Skin of body (tissue), 1 donor: ENCODE measurements at regions not wholly inside any gene's neighbourhood (a gene's known extent, or its start where the extent isn't known, plus 50 kb on each side); places are given as distances from the start of the nearest gene placed in this dataset.
A peak's percentile ranks its signal among the peaks of the same experiment; 100 is the strongest.
"Not testable (repeated sequence)": the region's sequence is repeated elsewhere in the genome, so short reads cannot be mapped to it uniquely, and the experiment has no call there.

Source experiments
- DNase-seq: peaks from one replicate; lab custom pipeline; 2025; lab: John Stamatoyannopoulos, UW

- DNase-seq, result no peak
Measured at GRCh38 chr11:29171360-29171950, 845.4 kb downstream of the KCNA4 start.

DNA sequence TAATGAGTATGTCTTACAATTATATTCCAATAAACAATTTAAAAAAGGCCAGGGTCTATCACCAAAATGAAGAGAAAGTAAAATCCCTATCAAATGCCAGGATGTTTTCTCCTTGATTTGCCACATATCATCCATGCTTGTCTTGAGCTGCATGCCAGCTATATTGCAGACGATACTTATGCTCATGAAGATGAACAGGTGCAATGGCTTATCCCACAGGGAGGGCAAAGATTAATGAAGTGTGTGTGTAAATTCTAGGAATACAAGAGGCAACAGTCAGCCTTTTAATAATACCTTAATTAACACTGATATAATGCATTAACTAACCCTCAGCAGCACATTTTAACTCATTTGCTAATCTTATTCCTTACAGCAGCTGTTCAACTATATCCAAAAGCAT, 850.5 kb downstream of the KCNA4 start:
- no peak for DNase-seq

GRCh38 chr11:29163231-29163630, 853.6 kb downstream of the KCNA4 start:
- DNase-seq, result no peak

DNA sequence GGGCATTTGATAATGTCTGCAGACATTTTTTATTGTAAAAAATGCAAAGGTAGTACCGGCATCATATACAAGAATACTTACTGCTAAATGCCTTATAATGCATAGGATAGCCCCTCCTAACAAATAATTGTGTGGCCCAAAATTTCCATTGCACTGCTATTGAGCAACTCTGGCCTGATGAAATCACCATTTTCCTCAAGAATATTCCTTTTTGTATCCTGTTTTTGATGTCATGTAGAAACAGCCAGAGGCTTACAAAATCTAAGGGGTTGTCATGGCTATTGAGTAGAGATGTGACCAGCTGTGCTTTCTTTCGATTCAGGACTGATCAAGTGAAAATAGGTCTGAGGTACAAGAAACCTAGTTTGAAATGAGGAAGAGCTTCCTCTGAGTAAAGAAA, 854.3 kb downstream of the KCNA4 start:
- no peak for DNase-seq

DNA sequence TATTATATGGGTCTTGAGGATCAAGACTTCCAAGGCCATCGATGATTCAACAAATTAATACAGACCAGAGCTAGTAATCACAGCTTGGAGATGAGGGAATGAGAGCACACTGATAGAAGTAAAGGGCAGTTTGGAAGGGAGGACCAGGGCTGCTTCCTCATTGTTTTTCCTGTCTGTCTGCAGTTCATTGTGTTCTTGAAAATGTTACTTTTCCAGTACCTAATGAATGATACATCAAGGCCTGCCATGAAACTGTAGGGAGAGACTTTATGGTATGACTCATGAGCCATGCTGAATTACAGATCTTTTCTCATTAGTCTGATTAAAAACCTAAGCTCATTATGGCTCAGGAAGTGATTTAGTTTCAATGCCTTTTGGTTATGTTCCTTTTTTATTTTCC, 855.6 kb downstream of the KCNA4 start:
- DNase-seq, result no peak

DNA sequence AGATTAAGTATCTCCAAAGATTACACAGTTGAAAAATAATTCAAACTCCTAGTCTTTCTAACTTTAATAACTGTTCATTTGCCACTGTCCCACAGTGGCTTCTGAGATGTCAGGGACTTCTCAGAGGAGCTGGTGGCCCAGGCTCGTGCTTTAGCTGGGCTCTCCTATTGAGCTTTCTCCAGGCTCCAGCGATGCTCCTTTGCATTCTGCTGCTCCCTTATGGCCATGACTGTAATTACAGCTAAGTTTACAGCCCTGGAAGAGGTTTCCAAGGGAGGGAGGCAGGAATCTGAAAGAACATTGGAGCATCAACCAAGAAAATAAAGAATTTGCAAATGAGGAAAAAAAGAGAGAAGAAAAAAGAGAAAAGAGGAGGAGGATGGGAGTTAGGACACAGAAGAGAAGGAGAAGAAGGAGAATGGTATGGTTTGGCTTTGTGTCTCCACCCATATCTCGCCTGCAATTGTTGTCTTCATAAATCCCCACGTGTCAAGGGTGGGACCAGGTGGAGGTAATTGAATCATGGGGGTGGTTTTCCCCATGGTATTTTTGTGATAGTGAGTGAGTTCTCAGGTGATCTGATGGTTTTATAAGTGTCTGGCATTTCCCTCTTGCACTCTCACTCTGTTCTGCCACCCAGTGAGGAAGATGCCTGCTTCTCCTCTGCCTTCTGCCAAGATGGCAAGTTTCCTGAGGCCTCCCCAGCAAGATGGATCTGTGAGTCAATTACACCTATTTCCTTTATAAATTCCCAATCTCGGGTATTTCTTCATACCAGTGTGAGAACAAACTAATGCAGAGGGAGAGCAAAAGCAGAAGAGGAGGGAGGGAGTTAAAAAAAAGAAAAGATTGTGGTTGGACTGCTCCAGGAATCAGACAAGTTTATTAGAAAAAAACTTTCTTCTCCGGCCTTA, 857.0 kb downstream of the KCNA4 start:
- peak; percentile 8 for DNase-seq

DNA sequence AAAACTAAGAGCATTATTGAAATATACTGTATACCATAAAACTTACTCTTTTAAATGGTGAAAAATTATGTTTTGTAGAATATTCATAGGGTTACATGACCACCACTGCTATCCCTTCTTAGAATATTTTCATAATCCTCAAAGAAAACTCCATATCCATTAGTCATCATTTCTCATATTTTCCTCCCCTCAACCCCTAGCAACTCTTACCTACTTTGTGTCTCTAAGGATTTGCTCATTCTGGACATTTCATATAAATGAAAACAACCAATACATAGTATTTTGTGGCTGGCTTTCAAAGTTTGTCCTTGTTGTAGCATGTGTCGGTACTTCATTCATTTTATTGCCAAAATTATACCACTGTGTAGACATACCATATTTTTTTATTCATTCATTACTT, 863.8 kb downstream of the KCNA4 start:
- no peak for DNase-seq

DNA sequence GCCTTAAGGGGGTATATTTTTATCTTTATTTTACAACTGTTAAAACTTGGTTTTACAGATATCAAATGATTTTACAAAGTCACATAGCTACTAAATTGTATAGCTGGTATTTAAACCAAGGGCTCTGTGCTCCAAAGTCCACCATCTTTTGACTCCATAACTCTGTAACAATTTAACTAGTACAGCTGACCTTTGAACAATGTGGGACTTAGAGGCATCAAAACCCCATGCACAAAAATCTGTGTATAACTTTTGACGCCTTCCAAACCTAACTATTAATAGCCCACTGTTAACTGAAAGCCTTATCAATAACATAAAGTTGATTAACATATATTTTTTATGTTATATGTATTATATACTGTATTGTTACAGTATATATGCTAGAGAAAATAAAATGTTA, 874.3 kb downstream of the KCNA4 start:
- DNase-seq, result not testable (repeated sequence)

DNA sequence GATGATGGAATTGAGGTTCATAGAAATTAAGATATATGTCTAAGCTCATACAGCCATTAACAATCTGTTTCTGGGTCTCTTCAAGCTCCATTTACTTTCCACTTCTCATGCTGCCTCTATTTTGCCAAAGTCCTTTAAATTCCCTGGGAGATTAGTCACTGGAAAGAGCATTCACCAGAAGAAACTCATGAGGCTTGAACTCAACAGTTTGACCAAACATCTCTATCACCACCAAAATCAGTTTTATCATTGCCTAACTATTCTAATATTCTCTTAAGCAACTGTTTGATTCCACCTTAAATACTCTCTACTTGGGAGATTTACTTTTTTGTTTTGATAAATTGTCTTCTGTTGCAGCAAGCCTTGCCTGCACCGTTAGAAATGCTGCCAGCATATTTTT, 881.3 kb downstream of the KCNA4 start:
- DNase-seq, result no peak

- no peak for DNase-seq
Measured at GRCh38 chr11:29131055-29131454, 885.8 kb downstream of the KCNA4 start.

- no peak for DNase-seq
Measured at GRCh38 chr11:29129844-29130243, 887.0 kb downstream of the KCNA4 start.

DNA sequence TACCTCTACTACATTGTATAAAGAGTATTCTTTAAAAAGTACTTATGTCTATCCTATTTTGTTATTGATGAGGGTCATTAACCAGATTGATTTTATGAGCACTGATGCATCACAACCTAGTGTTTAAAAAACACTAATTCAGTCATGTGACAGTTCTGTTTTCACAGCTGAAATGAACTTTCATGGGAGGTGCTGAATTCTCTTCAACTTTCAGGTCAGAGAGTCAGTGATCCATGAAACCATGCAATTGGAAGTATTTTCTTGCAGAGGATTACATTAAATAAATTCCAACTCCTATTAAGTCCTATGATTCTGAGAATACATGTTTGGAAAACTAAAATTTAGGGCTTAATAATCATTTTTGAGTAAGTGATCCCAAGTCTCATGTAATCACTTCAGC, 889.4 kb downstream of the KCNA4 start:
- DNase-seq, result no peak

- no peak for DNase-seq
Measured at GRCh38 chr11:29125606-29126005, 891.2 kb downstream of the KCNA4 start.

GRCh38 chr11:29124470-29124869, 892.4 kb downstream of the KCNA4 start:
- no peak for DNase-seq

GRCh38 chr11:29119707-29120618, 896.9 kb downstream of the KCNA4 start:
- peak; percentile 9 for DNase-seq

- no peak for DNase-seq
Measured at GRCh38 chr11:29119116-29119515, 897.7 kb downstream of the KCNA4 start.

DNA sequence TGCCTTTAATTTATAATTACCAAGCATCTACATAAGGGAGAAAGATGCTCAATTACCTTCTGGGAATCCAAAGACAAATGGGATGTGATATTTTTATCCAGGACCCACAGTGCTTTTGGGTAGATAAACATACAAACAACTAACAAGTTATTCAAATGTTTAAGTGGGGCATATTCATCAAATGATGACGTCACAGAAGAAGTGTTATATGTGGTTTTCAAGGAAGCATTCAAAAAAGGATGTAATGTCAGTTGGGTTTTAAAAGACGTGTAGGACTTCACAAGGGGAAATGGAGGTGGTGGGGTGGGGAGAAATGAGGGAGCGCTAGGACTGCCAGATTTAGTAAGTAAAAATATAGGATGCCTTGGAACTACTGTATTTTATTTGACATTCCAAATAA, 915.9 kb downstream of the KCNA4 start:
- DNase-seq, result no peak

- DNase-seq, result no peak
Measured at GRCh38 chr11:29095821-29096220, 921.0 kb downstream of the KCNA4 start.

- DNase-seq, result no peak
Measured at GRCh38 chr11:29093416-29094120, 923.3 kb downstream of the KCNA4 start.

- DNase-seq, result no peak
Measured at GRCh38 chr11:29087200-29087812, 929.5 kb downstream of the KCNA4 start.

DNA sequence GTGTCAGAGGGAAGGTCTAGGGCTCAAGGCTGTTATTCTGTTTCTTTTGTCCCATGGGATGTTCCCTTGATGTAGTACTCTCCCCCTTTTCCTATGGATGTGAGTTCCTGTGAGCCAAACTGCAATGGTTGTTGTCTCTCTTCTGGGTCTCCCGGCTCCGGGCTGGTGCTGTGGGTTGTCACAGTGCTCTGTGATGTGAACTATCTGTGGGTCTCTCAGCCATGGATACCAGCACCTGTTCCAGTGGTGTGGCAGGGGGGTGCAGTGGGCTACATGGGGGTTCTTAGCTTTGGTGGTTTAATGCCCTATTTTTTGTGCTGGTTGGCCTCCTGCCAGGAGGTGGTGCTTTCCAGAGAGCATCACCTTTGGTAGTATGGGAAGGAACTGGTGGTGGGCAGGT, 941.1 kb downstream of the KCNA4 start:
- no peak for DNase-seq
